Aorta (tissue), 5 donors: ENCODE measurements at regions not wholly inside any gene's neighbourhood (a gene's known extent, or its start where the extent isn't known, plus 50 kb on each side); places are given as distances from the start of the nearest gene placed in this dataset.
"Not testable (repeated sequence)": the region's sequence is repeated elsewhere in the genome, so short reads cannot be mapped to it uniquely, and the experiment has no call there.

ENCODE experiments used
- ATAC-seq: fragments of 200-7000 bp; cut with Tn5 transposase; one replicate; pipeline ENCODE4 v1.9.1; 2022; ENCODE audit warnings: moderate library complexity; ENCODE audit not compliant: low FRiP score
- DNase-seq, 2 donors: peaks; one replicate each; pipeline ENCODE4 v3.0.0-alpha.2; 2020
- H3K27ac ChIP-seq, 2 donors: one replicate each; pipeline ENCODE4 v1.5.1; 2013; ENCODE audit warnings: low read length in 2 of 2, mild to moderate bottlenecking in 2 of 2, moderate library complexity in 2 of 2, control low read depth in 1 of 2, inconsistent platforms in 1 of 2, low read depth in 1 of 2
- H3K27me3 ChIP-seq, 2 donors: one replicate each; pipeline ENCODE4 v1.6.1; 2013; ENCODE audit warnings: control low read depth in 1 of 2, low read length in 1 of 2, mild to moderate bottlenecking in 1 of 2, moderate library complexity in 1 of 2; ENCODE audit not compliant: insufficient read depth in 2 of 2, control insufficient read depth in 1 of 2
- H3K36me3 ChIP-seq, 2 donors: one replicate each; pipeline ENCODE4 v1.6.1; 2013; ENCODE audit warnings: control low read depth in 1 of 2, low read length in 1 of 2, mild to moderate bottlenecking in 1 of 2; ENCODE audit not compliant: insufficient read depth in 2 of 2, control insufficient read depth in 1 of 2
- H3K4me1 ChIP-seq, 2 donors: one replicate each; pipeline ENCODE4 v1.6.1; 2013; ENCODE audit warnings: low read length in 2 of 2, control low read depth in 1 of 2, mild to moderate bottlenecking in 1 of 2, moderate library complexity in 1 of 2; ENCODE audit not compliant: insufficient read depth in 2 of 2, control insufficient read depth in 1 of 2
- H3K4me3 ChIP-seq, 2 donors: one replicate each; pipeline ENCODE4 v1.5.1; 2013; ENCODE audit warnings: low read length in 2 of 2, control low read depth in 1 of 2, mild to moderate bottlenecking in 1 of 2
- H3K9me3 ChIP-seq: one replicate; pipeline ENCODE4 v1.6.1; 2013; ENCODE audit warnings: mild to moderate bottlenecking, low read length; ENCODE audit not compliant: control insufficient read depth
- WGBS, 2 donors: extraction: QIAGEN DNeasy Blood & Tissue Kit; methylation state at CpG; one replicate each; pipeline ENCODE4 v1.1.7; 2013; 5-methylcytosine and 5-hydroxymethylcytosine counted together
- intact Hi-C, 2 donors: fragments of 100-400 bp; cut with DNase I; formaldehyde crosslinking; loops; one replicate each; pipeline versions ENCODE4 v1.14.2 to v1.15.0; 2022
- donor health status: healthy with polysubstance abuse.
- donor health status: Bipolar disorder and iron deficiency.
- donor health status: DM: no; HTN: no; CAD: no.
- donor health status: DM: no; HTN: no; CAD: no.
- donor health status: DM: yes; HTN: yes; CAD: no.

- ATAC-seq = no peak
- no peaks in the 10 kb centered on the region for H3K36me3 ChIP-seq
- no peak for DNase-seq
- H3K27me3 ChIP-seq = no peaks in the 10 kb centered on the region
- no peak overlapping the region for H3K4me3 ChIP-seq
- no peak overlapping the region for H3K27ac ChIP-seq
- H3K4me1 ChIP-seq = peaks cover 0 to 1% of the 10 kb centered on the region in 2 donors
- H3K9me3 ChIP-seq = peaks cover 2% of the 10 kb centered on the region
- intact Hi-C loops = no loop called here
These were observed 301.2 kb downstream of the OXSM start for GRCh38 chr3:26091096-26091495.

GRCh38 chr3:26091626-26092025 is 301.7 kb downstream of the OXSM start:
- Histone ChIP-seq H3K36me3 (no peaks in the 10 kb centered on the region), H3K27me3 (no peaks in the 10 kb centered on the region), H3K9me3 (peaks cover 3% of the 10 kb centered on the region), H3K4me1 (peaks cover 0 to 1% of the 10 kb centered on the region in 2 donors), H3K4me3 (no peak overlapping the region), H3K27ac (no peak overlapping the region)
- intact Hi-C loops = no loop called here
- DNase-seq = no peak
- ATAC-seq = no peak
- WGBS, 2 donors = 0 to 4% methylated on average over 1 of the region's 1 CpG

- ATAC-seq, H3K4me1 ChIP-seq, H3K4me3 ChIP-seq, intact Hi-C loops, DNase-seq, H3K9me3 ChIP-seq, H3K27me3 ChIP-seq, H3K27ac ChIP-seq, H3K36me3 ChIP-seq: not testable (repeated sequence)
- WGBS, 2 donors = 94 to 98% methylated on average over 4 of the region's 4 CpGs
These were observed 307.2 kb downstream of the OXSM start for GRCh38 chr3:26097111-26097510.

- H3K27ac ChIP-seq = no peak overlapping the region
- intact Hi-C loops = no loop called here
- no peak overlapping the region for H3K4me3 ChIP-seq
- ATAC-seq (peak; percentile 53), DNase-seq (no peak)
- H3K4me1 ChIP-seq = peaks cover 0 to 9% of the 10 kb centered on the region in 2 donors
- no peaks in the 10 kb centered on the region for H3K27me3 ChIP-seq
- peaks cover 3% of the 10 kb centered on the region for H3K9me3 ChIP-seq
- H3K36me3 ChIP-seq = no peaks in the 10 kb centered on the region
These were observed 309.8 kb downstream of the OXSM start for GRCh38 chr3:26099692-26100091.

GRCh38 chr3:26100176-26100575 is 310.3 kb downstream of the OXSM start:
- H3K4me3 ChIP-seq = no peak overlapping the region
- intact Hi-C loops = no loop called here
- 4 to 8% methylated on average over 1 of the region's 1 CpG for WGBS, 2 donors
- peaks cover 0 to 10% of the 10 kb centered on the region in 2 donors for H3K4me1 ChIP-seq
- H3K27me3 ChIP-seq = no peaks in the 10 kb centered on the region
- H3K36me3 ChIP-seq = no peaks in the 10 kb centered on the region
- DNase-seq = no peak
- no peak overlapping the region for H3K27ac ChIP-seq
- H3K9me3 ChIP-seq = peaks cover 3% of the 10 kb centered on the region
- ATAC-seq = no peak

GRCh38 chr3:26102376-26102775 is 312.5 kb downstream of the OXSM start:
- no peak for ATAC-seq
- Histone ChIP-seq H3K4me3 (no peak overlapping the region), H3K36me3 (no peaks in the 10 kb centered on the region), H3K4me1 (peaks cover 0 to 13% of the 10 kb centered on the region in 2 donors), H3K27me3 (no peaks in the 10 kb centered on the region), H3K27ac (no peak overlapping the region), H3K9me3 (no peaks in the 10 kb centered on the region)
- 73 to 82% methylated on average over 1 of the region's 1 CpG for WGBS, 2 donors
- intact Hi-C loops = no loop called here
- no peak for DNase-seq

- DNase-seq = no peak
- ATAC-seq = no peak
- no peaks in the 10 kb centered on the region for H3K27me3 ChIP-seq
- H3K27ac ChIP-seq = no peak overlapping the region
- H3K9me3 ChIP-seq = no peaks in the 10 kb centered on the region
- H3K36me3 ChIP-seq = no peaks in the 10 kb centered on the region
- intact Hi-C loops = no loop called here
- 2% methylated on average over 2 of the region's 2 CpGs for WGBS, 2 donors
- peaks cover 0 to 9% of the 10 kb centered on the region in 2 donors for H3K4me1 ChIP-seq
- H3K4me3 ChIP-seq = no peak overlapping the region
These were observed 315.0 kb downstream of the OXSM start for GRCh38 chr3:26104851-26105251.

- 27 to 32% methylated on average over 4 of the region's 4 CpGs for WGBS, 2 donors
- no peak for DNase-seq
These were observed 315.4 kb downstream of the OXSM start for GRCh38 chr3:26105261-26105660.

GRCh38 chr3:26106228-26106627 is 316.3 kb downstream of the OXSM start:
- H3K27ac ChIP-seq = no peak overlapping the region
- H3K27me3 ChIP-seq = no peaks in the 10 kb centered on the region
- intact Hi-C loops = no loop called here
- H3K36me3 ChIP-seq = no peaks in the 10 kb centered on the region
- no peak overlapping the region for H3K4me3 ChIP-seq
- ATAC-seq (peak; percentile 48), DNase-seq (no peak)
- H3K4me1 ChIP-seq = peaks cover 0 to 4% of the 10 kb centered on the region in 2 donors
- H3K9me3 ChIP-seq = no peaks in the 10 kb centered on the region
- 0 to 8% methylated on average over 2 of the region's 2 CpGs for WGBS, 2 donors

More at GRCh38 chr3:26105261-26105660, 315.4 kb downstream of the OXSM start:
- H3K27me3 ChIP-seq = no peaks in the 10 kb centered on the region
- no peaks in the 10 kb centered on the region for H3K36me3 ChIP-seq
- no peak overlapping the region for H3K4me3 ChIP-seq
- ATAC-seq = no peak
- intact Hi-C loops = no loop called here
- no peak overlapping the region for H3K27ac ChIP-seq
- H3K9me3 ChIP-seq = no peaks in the 10 kb centered on the region
- H3K4me1 ChIP-seq = peaks cover 0 to 6% of the 10 kb centered on the region in 2 donors
